ENCODE measurements at regions not wholly inside any gene's neighbourhood (a gene's known extent, or its start where the extent isn't known, plus 50 kb on each side); places are given as distances from the start of the nearest gene placed in this dataset.
"Not testable (repeated sequence)": the region's sequence is repeated elsewhere in the genome, so short reads cannot be mapped to it uniquely, and the experiment has no call there.

DNA sequence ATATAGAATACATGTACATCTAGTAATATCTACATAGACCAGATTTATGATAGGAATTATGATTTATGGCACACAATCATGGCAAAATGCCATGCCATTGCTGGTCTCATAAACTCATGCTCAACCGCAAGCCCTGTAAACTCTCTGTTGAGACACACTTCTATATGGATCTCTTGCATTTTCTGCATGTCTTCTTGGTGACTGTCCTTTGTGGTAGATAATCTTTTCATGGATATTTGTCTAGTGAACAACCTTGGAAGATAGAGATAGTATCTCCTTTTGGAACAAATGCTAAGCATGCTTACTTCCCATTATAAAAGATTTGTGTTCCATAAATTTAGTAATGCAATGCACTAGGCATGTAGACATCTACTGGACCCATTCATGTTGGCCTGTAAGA is 328.0 kb downstream of the NAF1 start:
- DNase-seq, result no peak

DNA sequence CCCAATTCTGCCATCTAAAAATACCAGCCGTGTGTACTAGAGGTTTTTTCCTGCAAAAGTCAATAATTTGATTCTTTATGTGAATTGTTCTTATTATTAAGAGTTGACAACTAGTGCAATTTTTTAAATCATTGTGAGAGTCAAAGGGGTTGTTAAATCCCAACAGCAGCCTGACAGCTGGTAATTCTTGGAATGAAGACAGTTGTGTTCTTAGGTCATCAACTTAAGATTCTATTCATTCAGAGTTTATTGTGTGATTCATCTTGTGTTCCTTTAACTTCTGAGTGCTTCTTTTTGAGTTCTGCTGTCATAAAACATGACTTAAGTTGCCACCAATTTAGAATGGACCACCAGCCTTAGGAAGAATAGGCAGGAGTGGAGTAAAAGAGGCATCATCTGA is 329.0 kb downstream of the NAF1 start:
- no peak for DNase-seq

- DNase-seq, result no peak
Observed at GRCh38 chr4:162837241-162837640, 329.4 kb downstream of the NAF1 start.

GRCh38 chr4:162836773-162837172 is 329.9 kb downstream of the NAF1 start:
- no peak for DNase-seq

GRCh38 chr4:162836258-162836657 is 330.4 kb downstream of the NAF1 start:
- DNase-seq, result not testable (repeated sequence)

- no peak for DNase-seq
Observed at GRCh38 chr4:162830899-162831298, 335.8 kb downstream of the NAF1 start.

- DNase-seq, result not testable (repeated sequence)
Observed at GRCh38 chr4:162817374-162817773, 349.3 kb downstream of the NAF1 start.

DNA sequence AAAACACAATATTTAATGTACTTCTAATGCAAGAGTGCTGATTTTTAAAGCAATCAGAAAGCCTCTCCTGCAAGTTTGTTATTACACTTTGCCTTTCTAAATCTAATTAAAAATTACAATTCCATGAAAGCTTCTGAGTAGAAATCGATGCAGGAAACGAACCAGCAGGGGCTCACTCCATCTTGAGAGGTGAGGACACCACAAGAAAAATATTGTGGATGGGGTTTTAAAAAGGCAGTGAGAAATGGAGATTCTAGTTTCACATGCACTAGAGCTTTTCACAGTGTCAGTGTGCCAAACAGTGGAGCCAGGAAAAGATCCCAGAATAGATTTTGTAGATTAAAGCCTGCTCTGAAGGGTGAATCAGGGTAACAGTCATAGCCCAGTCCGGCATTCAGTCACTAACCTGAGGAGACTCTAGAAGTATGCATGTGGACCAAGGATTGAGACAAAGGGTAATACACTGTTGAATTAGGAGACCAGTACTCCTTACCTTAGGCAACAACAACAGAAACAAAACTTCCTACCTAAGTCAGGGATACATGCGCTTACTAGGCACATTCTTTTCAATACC is 362.3 kb downstream of the NAF1 start:
- no peak for DNase-seq

DNA sequence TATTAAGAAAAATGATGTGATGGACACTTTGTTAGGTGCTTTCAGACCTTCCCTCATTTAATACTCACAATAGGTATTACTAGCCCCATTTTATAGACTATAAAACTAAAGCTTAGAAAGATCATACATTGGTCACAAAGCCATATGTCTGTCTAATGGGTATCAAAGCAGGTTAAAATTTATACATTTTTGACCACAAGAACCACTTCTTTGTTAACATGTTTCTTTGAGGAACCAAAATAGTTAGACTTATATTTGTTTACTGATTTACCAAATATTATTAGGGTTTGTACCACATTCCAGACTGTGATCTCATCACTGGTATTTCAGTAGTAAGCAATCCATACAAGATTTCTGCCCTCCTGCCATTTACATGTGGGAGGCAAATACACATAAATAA is 363.3 kb downstream of the NAF1 start:
- DNase-seq, result no peak

DNA sequence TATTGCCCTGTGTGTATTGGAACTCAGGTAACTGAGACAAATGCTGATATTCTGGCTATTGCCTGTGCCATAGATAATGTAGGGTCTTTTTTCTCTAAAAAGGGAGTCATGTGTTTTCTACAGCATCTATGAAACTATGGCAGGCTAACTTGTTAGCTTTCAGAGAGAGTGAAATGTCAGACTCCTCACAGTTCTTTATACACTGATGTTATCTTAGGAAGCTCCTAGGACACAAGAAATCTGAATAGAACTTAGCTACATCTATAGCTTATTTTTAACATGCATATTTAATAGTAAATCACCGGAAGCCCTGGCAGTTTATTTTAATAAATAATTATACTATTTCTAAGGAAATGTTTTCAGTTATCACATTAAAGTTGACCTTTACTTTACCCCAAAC is 369.6 kb downstream of the NAF1 start:
- no peak for DNase-seq

- no peak for DNase-seq
Observed at GRCh38 chr4:162793571-162793970, 373.1 kb downstream of the NAF1 start.

GRCh38 chr4:162793004-162793403 is 373.7 kb downstream of the NAF1 start:
- no peak for DNase-seq

- no peak for DNase-seq
Observed at GRCh38 chr4:162791226-162791625, 375.5 kb downstream of the NAF1 start.

DNA sequence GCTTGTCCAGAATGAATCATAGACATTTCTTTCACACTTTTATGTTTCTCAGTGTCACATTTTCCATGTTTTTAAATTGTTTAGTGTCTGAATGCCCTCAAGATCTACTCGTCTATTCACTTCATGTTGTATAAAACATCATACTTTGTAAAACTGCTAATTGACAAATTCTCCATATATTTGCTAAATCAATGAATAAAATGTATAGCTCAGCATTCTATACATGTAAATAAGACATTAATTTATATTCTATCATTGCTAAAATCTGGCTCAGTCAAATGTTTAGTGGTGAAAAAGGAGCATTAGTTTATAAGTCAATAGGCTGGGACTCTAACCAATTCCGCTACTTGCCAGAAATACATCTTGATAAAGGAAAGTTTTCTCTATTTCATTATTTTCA is 379.6 kb downstream of the NAF1 start:
- no peak for DNase-seq

DNA sequence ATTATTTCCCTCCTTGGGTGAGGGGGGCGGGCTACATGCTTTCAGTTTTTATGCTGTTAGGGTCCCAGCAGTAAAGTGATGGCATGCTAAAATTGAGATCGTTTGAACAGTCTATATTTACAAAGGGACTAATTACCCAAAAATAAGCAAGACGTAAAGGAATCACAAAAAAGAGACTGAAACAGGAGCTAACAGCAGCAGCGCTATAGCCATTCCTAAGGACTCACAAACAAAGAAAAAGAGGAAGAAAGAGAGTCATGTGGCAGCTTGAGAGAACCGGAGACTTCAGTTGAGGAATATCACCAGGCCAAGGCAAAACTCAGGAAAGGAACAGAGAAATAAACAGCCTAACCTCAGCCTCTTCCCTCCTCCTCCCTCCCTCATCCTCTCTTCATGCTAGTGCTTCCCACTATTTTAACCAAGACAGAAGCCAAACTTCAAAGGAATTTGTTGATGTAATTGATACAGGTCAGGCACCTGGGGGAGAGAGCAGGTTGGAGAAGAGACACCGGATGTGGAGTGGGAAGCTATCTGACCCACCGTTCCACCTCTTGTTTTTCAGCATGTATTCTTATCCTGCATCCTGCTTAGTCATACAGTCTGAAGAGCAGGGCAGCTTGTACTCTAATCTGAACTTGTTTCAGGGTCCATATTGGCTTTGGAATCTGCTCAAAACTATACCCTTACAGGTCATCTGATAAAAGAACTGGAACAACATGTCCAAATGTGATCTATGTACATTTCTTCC is 383.7 kb downstream of the NAF1 start:
- DNase-seq, result no peak

DNA sequence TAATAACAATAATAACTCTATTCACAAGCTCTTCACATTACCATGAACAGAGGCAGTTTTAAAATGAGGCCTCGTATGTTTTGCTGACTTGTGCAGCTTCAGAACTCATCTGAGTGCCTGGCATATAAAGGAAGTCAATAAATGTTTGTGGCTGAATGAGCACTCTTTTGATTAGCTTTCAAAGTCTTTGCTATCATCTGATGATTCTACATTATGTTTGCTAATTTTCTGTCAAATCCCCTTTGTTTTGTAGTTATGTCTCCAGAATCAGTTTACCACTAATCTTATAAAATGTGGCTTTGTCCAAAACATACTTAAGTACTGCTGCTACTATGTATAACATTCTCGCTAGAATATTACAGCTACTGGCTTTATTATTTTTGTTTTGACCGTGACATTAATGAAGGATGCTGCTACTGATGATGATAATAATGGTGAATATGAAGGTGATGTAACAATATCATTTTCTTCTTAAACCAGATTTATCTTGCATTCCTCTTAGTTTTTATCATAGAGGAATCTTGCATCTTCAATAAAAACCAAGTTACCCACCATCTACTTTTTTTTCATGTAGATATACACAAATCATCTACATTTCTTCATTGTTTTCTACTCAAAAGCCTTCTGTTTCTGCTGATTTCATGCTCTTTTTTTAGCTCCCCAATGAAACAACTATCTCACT is 384.5 kb downstream of the NAF1 start:
- no peak for DNase-seq

GRCh38 chr4:162770761-162771490 is 395.8 kb downstream of the NAF1 start:
- no peak for DNase-seq

DNA sequence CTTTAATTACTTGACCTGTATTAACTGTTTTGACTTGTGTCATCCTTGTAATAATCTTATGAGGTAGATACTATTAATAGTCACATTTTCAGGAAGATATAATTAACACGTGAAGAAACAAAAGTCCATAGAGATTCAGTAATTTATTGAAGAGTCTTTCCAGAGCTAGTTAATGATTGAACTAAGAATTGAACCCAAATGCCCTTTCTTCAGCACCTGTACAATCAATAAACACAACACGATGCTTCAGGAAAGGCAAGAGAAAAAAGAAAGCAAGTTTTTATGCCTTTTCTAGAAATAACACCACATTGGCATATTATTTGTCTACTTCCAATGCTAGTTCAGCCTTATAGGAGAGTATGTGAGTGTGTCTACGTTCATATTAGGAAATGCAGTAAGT is 399.6 kb downstream of the NAF1 start:
- no peak for DNase-seq

GRCh38 chr4:162761965-162762364 is 404.7 kb downstream of the NAF1 start:
- no peak for DNase-seq

DNA sequence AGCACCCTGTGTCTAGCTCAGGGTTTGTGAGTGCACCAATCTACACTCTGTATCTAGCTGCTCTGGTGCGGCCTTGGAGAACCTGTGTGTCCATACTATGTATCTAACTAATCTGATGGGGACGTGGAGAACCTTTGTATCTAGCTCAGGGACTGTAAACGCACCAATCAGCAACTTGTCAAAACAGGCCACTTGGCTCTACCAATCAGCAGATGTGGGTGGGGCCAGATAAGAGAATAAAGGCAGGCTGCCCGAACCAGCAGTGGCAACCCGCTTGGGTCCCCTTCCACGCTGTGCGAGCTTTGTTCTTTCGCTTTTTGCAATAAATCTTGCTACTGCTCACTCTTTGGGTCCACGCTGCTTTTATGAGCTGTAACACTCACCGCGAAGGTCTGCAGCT is 426.5 kb downstream of the NAF1 start:
- DNase-seq, result not testable (repeated sequence)

- DNase-seq, result not testable (repeated sequence)
Observed at GRCh38 chr4:162739596-162739995, 427.1 kb downstream of the NAF1 start.

GRCh38 chr4:162732876-162733275 is 433.8 kb downstream of the NAF1 start:
- no peak for DNase-seq

DNA sequence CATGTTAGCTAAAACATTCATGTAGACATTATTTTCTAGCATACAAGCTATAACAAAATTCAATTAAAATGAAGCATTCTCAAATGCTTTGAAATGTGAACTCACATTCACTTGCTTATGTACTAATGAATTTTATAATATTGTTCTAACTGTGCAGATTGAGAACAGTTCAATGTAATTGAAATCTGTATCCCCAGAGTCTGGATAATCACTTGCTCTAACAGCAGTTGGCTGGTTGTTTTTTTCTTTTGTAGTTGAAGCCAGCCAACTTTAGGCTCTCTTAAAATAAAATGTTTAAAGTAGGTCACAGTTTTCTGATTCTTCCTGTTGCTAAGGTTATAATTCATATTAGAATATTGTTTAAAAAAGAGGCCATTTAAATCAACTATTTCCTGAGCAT is 438.9 kb downstream of the NAF1 start:
- no peak for DNase-seq

GRCh38 chr4:162727232-162727631 is 439.5 kb downstream of the NAF1 start:
- DNase-seq, result no peak
